ENCODE measurements at regions not wholly inside any gene's neighbourhood (a gene's known extent, or its start where the extent isn't known, plus 50 kb on each side); places are given as distances from the start of the nearest gene placed in this dataset.

DNA sequence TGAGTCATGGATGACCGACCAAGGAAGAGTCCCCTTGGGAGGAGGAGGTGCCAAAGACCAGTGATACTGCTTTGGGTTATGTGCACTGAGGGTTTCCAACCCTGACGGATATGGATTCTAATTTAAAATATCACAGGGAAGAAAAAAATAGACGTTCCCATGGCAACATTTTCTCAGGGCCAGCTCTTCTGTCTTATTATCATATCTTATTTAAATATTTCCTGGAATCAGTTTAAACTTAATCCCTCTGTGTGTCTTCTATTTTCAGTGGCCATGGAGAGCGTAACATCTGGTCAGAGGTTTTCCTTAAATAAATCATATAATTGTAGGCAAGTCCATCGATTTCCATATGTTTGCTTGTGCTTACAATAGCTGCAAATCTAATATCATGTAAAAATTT is 205.4 kb upstream of the FMN2 start:
- no peak for DNase-seq (ENCODE audit: low read depth)

DNA sequence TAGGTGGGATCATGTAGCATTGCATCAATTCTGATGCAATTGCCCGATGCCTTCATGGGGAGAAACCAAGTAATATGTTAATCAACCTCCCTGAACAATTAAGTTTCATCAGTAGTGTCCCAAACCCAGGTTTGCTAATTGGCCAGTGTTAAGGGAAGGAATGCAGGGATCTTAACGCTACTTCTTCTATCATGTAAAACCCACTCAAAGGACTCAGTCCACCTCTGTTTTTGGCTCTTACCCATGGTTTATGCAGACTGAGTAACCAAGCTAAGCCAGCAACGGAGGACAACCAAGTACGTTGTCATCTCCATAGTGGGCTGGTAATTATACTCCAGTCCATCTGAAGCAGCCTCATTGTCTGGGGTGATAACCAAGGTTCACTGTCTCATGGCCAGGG is 203.0 kb upstream of the FMN2 start:
- no peak for DNase-seq (ENCODE audit: low read depth)

- no peak for DNase-seq (ENCODE audit: low read depth)
Observed at GRCh38 chr1:239891621-239892358, 199.9 kb upstream of the FMN2 start.

DNA sequence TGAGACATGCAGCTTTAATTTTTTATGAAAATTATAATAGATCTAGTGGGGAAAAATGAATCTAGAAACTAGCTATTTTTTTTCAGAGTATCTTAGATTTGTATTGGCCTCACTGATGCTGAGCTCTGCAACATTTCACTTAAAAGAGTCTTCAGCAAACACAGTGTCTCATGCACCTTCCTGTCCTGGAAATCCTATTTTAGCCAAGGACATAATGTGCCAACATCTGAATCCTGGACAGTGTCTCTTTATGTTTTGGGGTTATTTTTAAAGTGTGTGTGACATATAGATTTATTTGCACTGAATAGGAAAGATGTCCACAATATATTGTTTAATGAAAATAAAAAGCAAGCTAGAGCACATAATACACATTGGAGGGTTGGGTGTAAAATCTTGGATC is 199.1 kb upstream of the FMN2 start:
- no peak for DNase-seq (ENCODE audit: low read depth)

DNA sequence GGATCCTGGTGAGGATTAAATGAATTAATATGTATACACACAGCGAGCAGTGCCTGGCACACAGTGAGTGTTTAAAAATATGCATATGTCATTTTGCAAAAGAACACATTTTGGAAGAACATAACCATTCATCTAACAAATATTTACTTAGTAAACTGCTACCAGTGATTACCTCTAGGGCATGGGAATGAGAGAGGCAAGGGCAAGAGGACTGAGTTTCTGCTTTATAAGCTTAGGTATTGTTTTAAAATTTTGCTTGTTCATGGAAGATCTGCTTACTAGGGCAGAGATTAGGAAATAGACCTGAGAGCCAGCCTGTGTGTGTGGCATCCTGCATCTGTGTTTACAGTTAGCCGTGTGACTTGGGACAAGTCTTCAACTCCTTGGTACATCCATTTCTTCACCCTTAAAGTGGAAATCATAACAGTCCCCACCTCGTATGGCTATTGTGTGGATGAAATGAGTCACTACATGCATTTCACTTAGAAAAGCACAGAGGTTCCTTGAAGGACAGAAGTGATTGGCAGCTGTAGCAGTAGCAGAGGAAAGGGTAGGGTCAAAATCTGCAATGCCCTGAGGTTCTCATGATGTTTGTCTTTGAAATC is 198.5 kb upstream of the FMN2 start:
- no peak for DNase-seq (ENCODE audit: low read depth)

DNA sequence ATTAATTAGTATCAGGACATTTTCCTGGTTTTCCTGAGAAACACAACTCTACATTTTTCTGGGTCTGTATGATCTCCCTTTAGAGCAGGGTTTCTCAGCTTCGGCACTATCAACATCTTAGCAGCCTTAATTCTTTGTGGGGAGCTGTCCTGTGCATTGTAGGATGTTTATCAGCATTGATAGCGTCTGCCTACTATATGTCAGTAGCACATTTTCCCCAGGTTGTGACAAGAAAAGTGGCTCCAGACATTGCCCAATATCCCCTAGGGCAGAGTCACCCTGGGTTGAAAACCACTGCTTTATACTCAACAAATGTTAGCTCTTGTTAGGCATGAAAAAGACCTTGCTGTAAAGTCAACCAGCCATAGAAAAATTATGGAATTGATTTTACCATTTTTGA is 195.1 kb upstream of the FMN2 start:
- no peak for DNase-seq (ENCODE audit: low read depth)

- DNase-seq (ENCODE audit: low read depth): no peak
Observed at GRCh38 chr1:239896980-239897379, 194.7 kb upstream of the FMN2 start.

- DNase-seq (ENCODE audit: low read depth): no peak
Observed at GRCh38 chr1:239897458-239897857, 194.2 kb upstream of the FMN2 start.

DNA sequence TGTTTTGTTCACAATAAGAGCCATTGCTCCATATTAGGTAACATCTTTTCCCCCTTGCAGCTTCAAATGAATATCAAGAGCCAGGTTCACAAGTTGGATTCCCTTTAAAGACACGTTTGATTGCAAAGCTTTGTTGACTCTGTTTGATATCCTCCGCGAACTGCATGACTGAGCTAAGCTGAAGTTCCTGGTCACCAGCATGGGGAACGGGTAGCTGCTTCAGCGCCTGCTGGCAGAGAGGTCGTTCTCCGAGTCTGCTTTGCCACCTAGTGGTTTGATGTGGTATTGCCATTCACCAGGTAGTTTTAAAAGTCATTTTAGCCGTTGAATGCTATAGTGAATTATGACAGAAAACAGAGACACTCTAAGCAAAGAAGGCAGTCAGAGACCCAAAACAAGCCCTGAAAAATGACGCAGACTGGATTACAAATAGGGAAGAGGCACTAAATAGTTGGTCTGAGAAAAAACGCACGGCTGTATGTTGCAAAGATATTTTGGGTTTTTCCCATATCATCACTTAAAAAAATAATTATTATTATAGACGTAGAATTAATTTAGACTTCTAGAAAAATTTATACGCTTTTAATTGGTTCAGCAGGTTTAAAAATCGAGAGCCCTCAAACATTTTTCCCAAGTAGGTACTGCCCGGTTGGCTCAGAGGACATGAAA is 193.5 kb upstream of the FMN2 start:
- DNase-seq (ENCODE audit: low read depth): no peak

DNA sequence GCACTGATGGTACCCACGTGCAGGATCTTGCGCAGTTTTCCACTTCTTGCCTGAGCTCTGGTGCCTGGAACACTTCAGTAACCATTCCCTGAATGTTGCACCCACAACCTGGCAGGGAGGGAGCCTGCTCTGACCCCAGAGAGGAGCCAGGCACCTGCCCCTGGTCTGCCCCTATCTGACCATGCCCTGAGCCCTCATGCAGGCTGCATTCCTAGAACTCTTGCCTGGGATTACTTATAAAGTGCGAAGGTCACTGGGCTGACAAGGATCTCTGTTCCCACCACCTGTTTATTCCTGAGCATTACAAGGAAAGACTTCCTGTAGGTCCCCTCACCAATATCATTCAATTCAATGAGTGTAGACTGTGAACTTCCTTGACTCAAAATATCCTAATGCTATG is 191.9 kb upstream of the FMN2 start:
- DNase-seq (ENCODE audit: low read depth): no peak

DNA sequence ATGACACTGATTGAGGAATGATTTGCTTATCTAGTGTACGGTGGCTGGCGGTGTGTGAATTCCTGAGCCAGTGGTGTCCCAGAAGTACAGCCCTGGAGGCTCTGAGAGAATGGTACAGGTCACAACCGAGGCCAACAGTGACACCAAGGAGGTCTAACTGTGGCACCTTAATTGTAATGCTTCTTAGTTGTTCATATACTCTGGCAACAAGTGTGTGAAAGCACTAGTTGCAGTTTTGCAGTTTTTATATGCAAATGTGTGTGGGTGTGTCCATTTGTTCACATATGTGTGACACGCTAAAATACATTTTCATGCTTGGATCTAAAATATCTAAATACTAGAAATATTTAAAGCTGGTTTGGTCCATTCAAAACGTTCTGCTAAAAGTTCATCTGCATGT is 185.3 kb upstream of the FMN2 start:
- DNase-seq (ENCODE audit: low read depth): no peak

GRCh38 chr1:239909898-239910297 is 181.8 kb upstream of the FMN2 start:
- DNase-seq (ENCODE audit: low read depth): peak; percentile 50

- no peak for DNase-seq (ENCODE audit: low read depth)
Observed at GRCh38 chr1:239912471-239912870, 179.2 kb upstream of the FMN2 start.

GRCh38 chr1:239913141-239913585 is 178.5 kb upstream of the FMN2 start:
- DNase-seq (ENCODE audit: low read depth): no peak

- DNase-seq (ENCODE audit: low read depth): peak; percentile 85
Observed at GRCh38 chr1:239914751-239915231, 176.9 kb upstream of the FMN2 start.

DNA sequence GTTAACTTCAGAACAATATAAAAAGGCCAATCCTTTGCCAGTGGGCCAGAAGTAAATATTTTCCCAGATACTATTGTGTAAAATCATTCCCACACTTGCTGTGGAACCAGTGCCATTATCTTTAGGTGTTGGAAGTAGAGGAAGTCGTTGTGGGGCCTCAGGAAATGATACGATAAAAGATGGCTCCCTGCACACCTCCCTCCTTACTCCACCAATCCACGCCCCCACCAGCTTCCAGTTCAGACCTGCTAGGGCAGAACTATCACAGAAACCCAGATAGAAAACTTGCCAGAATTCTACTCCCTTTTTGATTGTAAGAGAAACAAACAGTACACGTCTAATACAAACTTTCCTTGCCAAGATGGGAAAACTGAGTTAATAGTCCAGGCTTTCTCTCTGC is 173.0 kb upstream of the FMN2 start:
- no peak for DNase-seq (ENCODE audit: low read depth)

- DNase-seq (ENCODE audit: low read depth): no peak
Observed at GRCh38 chr1:239920214-239920613, 171.5 kb upstream of the FMN2 start.

DNA sequence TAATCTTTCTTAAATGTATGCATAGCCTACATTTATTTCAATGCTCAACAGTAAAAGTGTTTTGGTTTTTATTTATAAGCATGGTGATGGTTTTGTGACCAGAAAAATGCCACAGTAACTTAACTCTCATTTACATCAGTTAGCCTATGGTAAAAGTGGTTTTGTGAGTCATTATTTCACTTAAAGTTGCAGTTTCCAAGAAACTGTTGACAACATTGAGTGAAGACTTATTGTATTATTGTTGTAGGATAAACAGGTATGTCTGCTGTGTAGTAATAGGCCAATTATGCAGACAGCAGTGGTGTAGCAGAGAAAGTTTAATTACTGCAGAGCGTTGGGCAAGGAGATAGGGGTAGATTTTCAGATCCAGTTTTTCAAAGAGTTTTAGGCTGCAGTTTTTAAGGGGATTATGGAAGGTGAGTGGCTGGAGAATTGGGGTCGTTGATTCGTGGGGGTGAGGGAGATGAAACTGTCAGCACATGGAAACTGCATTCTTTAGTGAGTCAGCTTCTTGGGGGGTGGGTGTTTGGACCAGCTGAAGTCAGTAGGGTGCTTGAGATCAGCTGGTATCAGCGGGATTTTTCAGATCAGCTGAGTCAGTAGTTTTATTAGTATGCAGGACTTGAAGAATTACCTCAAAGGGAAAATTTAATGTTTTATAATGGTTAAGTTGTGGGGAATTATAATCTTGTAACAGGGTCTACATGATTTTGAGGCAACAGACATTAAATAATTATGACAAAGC is 168.7 kb upstream of the FMN2 start:
- DNase-seq (ENCODE audit: low read depth): no peak

DNA sequence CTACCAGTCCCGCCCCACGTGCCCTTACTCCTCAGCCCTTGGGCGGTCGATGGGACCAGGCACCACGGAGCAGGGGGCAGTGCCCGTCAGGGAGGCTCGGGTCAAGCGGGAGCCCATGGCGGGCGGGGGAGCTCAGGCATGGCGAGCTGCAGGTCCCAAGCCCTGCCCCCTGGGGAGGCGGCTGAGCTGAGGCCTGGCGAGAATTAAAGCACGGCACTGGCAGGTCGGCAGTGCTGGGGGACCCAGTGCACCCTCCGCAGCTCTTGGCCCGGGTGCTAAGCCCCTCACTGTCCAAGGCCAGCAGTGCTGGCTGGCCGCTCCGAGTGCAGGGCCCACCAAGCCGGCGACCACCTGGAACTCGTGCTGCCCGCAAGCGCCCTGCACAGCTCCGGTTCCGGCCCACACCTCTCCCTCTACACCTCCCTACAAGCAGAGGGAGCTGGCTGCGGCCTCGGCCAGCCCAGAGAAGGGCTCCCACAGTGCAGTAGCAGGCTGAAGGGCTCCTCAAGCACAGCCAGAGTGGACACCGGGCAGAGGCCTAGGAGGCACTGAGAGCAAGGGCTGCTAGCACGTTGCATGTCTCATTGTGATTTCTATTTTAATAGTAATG is 166.8 kb upstream of the FMN2 start:
- DNase-seq (ENCODE audit: low read depth): no peak

DNA sequence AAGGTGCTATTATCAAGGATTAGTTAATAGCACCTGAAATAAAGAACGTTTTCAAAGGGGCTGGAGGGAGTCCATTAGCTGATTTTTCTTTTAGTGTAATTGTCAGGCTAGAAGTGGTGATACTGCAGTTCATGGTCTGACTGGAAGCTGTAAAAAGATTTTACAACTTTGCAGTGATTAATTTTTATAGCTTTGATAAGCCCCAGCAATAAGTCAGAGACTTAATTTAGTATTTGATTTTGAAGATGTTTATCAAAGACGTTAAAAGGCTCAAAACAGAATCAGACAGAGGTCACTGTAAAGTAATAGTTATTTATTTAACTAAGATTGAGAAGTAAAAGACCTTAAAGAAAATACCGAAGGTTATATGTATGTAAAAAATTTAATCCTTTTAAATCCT is 165.5 kb upstream of the FMN2 start:
- DNase-seq (ENCODE audit: low read depth): no peak

DNA sequence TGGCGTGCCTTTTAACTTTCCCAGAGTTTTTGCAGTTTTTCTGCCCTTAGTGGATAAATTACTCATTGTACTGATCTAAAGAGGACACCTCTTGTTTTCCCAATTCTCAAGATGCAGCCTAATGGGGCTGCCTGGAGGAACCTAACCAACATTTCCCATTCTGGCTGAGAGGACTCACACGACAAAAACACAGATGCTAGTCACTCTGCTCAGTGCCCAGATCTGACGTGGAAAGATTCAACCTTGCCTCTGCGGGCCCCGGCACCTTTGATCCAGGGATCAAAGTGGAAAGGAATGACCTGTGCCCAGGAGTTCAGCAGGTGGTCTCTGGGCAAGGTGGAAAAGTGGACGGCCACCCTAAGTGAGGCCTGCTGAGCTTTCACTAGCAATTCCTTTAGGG is 162.4 kb upstream of the FMN2 start:
- DNase-seq (ENCODE audit: low read depth): no peak

GRCh38 chr1:239930686-239931262 is 160.9 kb upstream of the FMN2 start:
- no peak for DNase-seq (ENCODE audit: low read depth)

All from GM04504 (cell line).